Neural cell (in vitro differentiated cells): ENCODE measurements at regions not wholly inside any gene's neighbourhood (a gene's known extent, or its start where the extent isn't known, plus 50 kb on each side); places are given as distances from the start of the nearest gene placed in this dataset.

Experiments used
- H2AFZ ChIP-seq: fragments of 200-600, 300-800 bp; sonication (generic), shearing (Covaris generic); 2 replicates; pipeline ENCODE4 v1.6.0; 2014; ENCODE audit warnings: low read depth, mild to moderate bottlenecking, antibody characterized with exemption, low read length, moderate library complexity
- H3F3A ChIP-seq: fragments of 200-600 bp; shearing (Covaris generic); 2 replicates; pipeline ENCODE4 v1.6.1; 2016; ENCODE audit warnings: mild to moderate bottlenecking, moderate library complexity, mixed read lengths, antibody characterized with exemption, low read length; ENCODE audit not compliant: insufficient read depth, poor library complexity, severe bottlenecking
- H3K27ac ChIP-seq: fragments of 200-600, 300-800 bp; sonication (generic), shearing (Covaris generic); 2 replicates; pipeline ENCODE4 v1.5.1; 2014; ENCODE audit warnings: mild to moderate bottlenecking, low read length, moderate library complexity
- H3K27me3 ChIP-seq: fragments of 300-800, 200-600 bp; sonication (generic), shearing (Covaris generic); 2 replicates; pipeline ENCODE4 v1.6.0; 2014; ENCODE audit warnings: mild to moderate bottlenecking, low read depth, low read length, moderate library complexity; ENCODE audit not compliant: insufficient read depth
- H3K36me3 ChIP-seq: fragments of 300-800, 200-600 bp; sonication (generic), shearing (Covaris generic); 2 replicates; pipeline ENCODE4 v1.5.1; 2014; ENCODE audit warnings: mild to moderate bottlenecking, antibody characterized with exemption, low read length, moderate library complexity; ENCODE audit not compliant: insufficient read depth
- H3K4me2 ChIP-seq: fragments of 300-800, 200-600 bp; sonication (generic), shearing (Covaris generic); 2 replicates; pipeline ENCODE4 v1.6.0; 2014; ENCODE audit warnings: mild to moderate bottlenecking, low read length
- H3K4me3 ChIP-seq: fragments of 300-800, 200-600 bp; sonication (generic), shearing (Covaris generic); 2 replicates; pipeline ENCODE4 v1.5.1; 2014; ENCODE audit warnings: mild to moderate bottlenecking, low read length, moderate library complexity
- H3K79me2 ChIP-seq: fragments of 200-600 bp; shearing (Covaris generic); replicated peaks from 2 replicates; pipeline ENCODE4 v1.6.0; 2014; ENCODE audit warnings: mild to moderate bottlenecking, low read length, moderate library complexity; ENCODE audit not compliant: insufficient read depth
- H3K9ac ChIP-seq: fragments of 300-800, 200-600 bp; sonication (generic), shearing (Covaris generic); 2 replicates; pipeline ENCODE4 v1.6.1; 2016; ENCODE audit warnings: mild to moderate bottlenecking, low read length, mixed read lengths
- H3K9me2 ChIP-seq: fragments of 200-600 bp; shearing (Covaris generic); 2 replicates; pipeline ENCODE4 v1.6.1; 2016; ENCODE audit warnings: mild to moderate bottlenecking, low read length, mixed read lengths; ENCODE audit not compliant: insufficient read depth
- H3K9me3 ChIP-seq: fragments of 200-600, 300-800 bp; sonication (generic), shearing (Covaris generic); 2 replicates; pipeline ENCODE4 v1.6.1; 2016; ENCODE audit warnings: mild to moderate bottlenecking, mixed run types, low read length, moderate library complexity, mixed read lengths
- H4K20me1 ChIP-seq: fragments of 200-600 bp; shearing (Covaris generic); 2 replicates; pipeline ENCODE4 v1.6.1; 2016; ENCODE audit warnings: mild to moderate bottlenecking, mixed run types; ENCODE audit not compliant: insufficient read depth
- EP300 ChIP-seq: fragments of 450-650 bp; conservative IDR thresholded peaks from 2 replicates; pipeline ENCODE4 v1.6.1; 2014; ENCODE audit warnings: antibody characterized with exemption, mild to moderate bottlenecking, moderate library complexity; ENCODE audit not compliant: poor library complexity, severe bottlenecking
- EZH2 ChIP-seq: fragments of 200-600, 300-800 bp; shearing (Covaris generic), sonication (generic); IDR thresholded peaks from 2 replicates; pipeline ENCODE4 v1.6.1; 2014; ENCODE audit warnings: antibody characterized with exemption, low read length, borderline replicate concordance, mild to moderate bottlenecking; ENCODE audit not compliant: insufficient read depth, poor library complexity, severe bottlenecking
- MXI1 ChIP-seq: fragments of 450-650 bp; conservative IDR thresholded peaks from 2 replicates; pipeline ENCODE4 v1.6.1; 2014; ENCODE audit warnings: antibody characterized with exemption, mild to moderate bottlenecking; ENCODE audit not compliant: poor library complexity, severe bottlenecking
- POLR2AphosphoS5 ChIP-seq: IDR thresholded peaks from 2 replicates; pipeline ENCODE4 v1.6.1; 2012
- RAD21 ChIP-seq: fragments of 450-650 bp; conservative IDR thresholded peaks from 2 replicates; pipeline ENCODE4 v1.6.1; 2014; ENCODE audit warnings: antibody characterized with exemption, mild to moderate bottlenecking, moderate library complexity
- REST ChIP-seq: IDR thresholded peaks from 2 replicates; pipeline ENCODE4 v1.6.1; 2012; ENCODE audit warnings: borderline replicate concordance
- SMC3 ChIP-seq: fragments of 450-650 bp; conservative IDR thresholded peaks from 2 replicates; pipeline ENCODE4 v1.6.1; 2014; ENCODE audit warnings: antibody characterized with exemption, mild to moderate bottlenecking, moderate library complexity; ENCODE audit not compliant: poor library complexity
- TAF1 ChIP-seq: IDR thresholded peaks from 2 replicates; pipeline ENCODE4 v1.6.1; 2012; ENCODE audit warnings: low read depth
- TF ChIP-seq, protein P1 (sequence below): fragments of 450-650 bp; IDR thresholded peaks from 2 replicates; pipeline ENCODE4 v1.5.1; 2014; ENCODE audit warnings: antibody characterized with exemption, mild to moderate bottlenecking, moderate library complexity; ENCODE audit not compliant: poor library complexity, severe bottlenecking

GRCh38 chr7:46281071-46281470 lies 360.0 kb upstream of the IGFBP3 start:
- no peak overlapping the region for H2AFZ ChIP-seq
- H3K79me2 ChIP-seq: no peaks in the 10 kb centered on the region
- no peak overlapping the region for H3K4me3 ChIP-seq
- H3K9me2 ChIP-seq: no peaks in the 10 kb centered on the region
- H3K27ac ChIP-seq: no peak overlapping the region
- H3K27me3 ChIP-seq: no peaks in the 10 kb centered on the region
- H4K20me1 ChIP-seq: no peaks in the 10 kb centered on the region
- TF ChIP-seq MXI1 (no peak), REST (no peak), TAF1 (no peak), EZH2 (no peak), SMC3 (no peak), POLR2AphosphoS5 (no peak), RAD21 (no peak), EP300 (no peak)
- TF ChIP-seq, protein P1, sequence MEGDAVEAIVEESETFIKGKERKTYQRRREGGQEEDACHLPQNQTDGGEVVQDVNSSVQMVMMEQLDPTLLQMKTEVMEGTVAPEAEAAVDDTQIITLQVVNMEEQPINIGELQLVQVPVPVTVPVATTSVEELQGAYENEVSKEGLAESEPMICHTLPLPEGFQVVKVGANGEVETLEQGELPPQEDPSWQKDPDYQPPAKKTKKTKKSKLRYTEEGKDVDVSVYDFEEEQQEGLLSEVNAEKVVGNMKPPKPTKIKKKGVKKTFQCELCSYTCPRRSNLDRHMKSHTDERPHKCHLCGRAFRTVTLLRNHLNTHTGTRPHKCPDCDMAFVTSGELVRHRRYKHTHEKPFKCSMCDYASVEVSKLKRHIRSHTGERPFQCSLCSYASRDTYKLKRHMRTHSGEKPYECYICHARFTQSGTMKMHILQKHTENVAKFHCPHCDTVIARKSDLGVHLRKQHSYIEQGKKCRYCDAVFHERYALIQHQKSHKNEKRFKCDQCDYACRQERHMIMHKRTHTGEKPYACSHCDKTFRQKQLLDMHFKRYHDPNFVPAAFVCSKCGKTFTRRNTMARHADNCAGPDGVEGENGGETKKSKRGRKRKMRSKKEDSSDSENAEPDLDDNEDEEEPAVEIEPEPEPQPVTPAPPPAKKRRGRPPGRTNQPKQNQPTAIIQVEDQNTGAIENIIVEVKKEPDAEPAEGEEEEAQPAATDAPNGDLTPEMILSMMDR: no peak
- H3K9ac ChIP-seq: no peak overlapping the region
- H3K4me2 ChIP-seq: no peak overlapping the region
- no peaks in the 10 kb centered on the region for H3K36me3 ChIP-seq
- H3K9me3 ChIP-seq: no peaks in the 10 kb centered on the region
- no peaks in the 10 kb centered on the region for H3F3A ChIP-seq

- no peak overlapping the region for H3K27ac ChIP-seq
- no peaks in the 10 kb centered on the region for H3K9me3 ChIP-seq
- no peaks in the 10 kb centered on the region for H3K36me3 ChIP-seq
- H3K4me3 ChIP-seq: no peak overlapping the region
- no peaks in the 10 kb centered on the region for H3K27me3 ChIP-seq
- TF ChIP-seq TAF1: no peak
- TF ChIP-seq EP300: no peak
- TF ChIP-seq SMC3: no peak
- TF ChIP-seq, protein P1: no peak
- TF ChIP-seq RAD21: no peak
- TF ChIP-seq REST: no peak
- TF ChIP-seq MXI1: no peak
- TF ChIP-seq EZH2: no peak
- no peak for TF ChIP-seq POLR2AphosphoS5
- no peaks in the 10 kb centered on the region for H3F3A ChIP-seq
- no peak overlapping the region for H3K9ac ChIP-seq
- H3K9me2 ChIP-seq: no peaks in the 10 kb centered on the region
- H3K4me2 ChIP-seq: no peak overlapping the region
- no peaks in the 10 kb centered on the region for H4K20me1 ChIP-seq
- no peak overlapping the region for H2AFZ ChIP-seq
- no peaks in the 10 kb centered on the region for H3K79me2 ChIP-seq
Observed at GRCh38 chr7:46279290-46279689, 358.2 kb upstream of the IGFBP3 start.
